ENCODE measurements at regions not wholly inside any gene's neighbourhood (a gene's known extent, or its start where the extent isn't known, plus 50 kb on each side); places are given as distances from the start of the nearest gene placed in this dataset.

- no peak overlapping the region for H3K4me3 ChIP-seq (replicated peaks; ENCODE audit: insufficient read depth, low read length)
- no peak for DNase-seq (ENCODE audit: low read depth in 1 of 2, low spot score in 1 of 2)
These were observed 1044.6 kb downstream of the VRK1 start for GRCh38 chr14:97841762-97842161.

GRCh38 chr14:97843066-97843465, 1045.9 kb downstream of the VRK1 start:
- no peak overlapping the region for H3K4me3 ChIP-seq (replicated peaks; ENCODE audit: insufficient read depth, low read length)
- DNase-seq (ENCODE audit: low read depth in 1 of 2, low spot score in 1 of 2), result no peak
- H3K27me3 ChIP-seq (ENCODE audit: insufficient read depth, poor library complexity, severe bottlenecking), result no peaks in the 10 kb centered on the region
- no peak overlapping the region for H3K27ac ChIP-seq (replicated peaks)
- TF ChIP-seq GABPA (IDR thresholded peaks at IDR 0.05; ENCODE audit: low read depth) (no peak), POLR2AphosphoS5 (IDR thresholded peaks at IDR 0.05; ENCODE audit: low read depth) (no peak), CTCF (IDR thresholded peaks at IDR 0.05; ENCODE audit: insufficient read depth, low read length) (no peak), REST (IDR thresholded peaks at IDR 0.05; ENCODE audit: insufficient replicate concordance, low read depth) (no peak), SPI1 (IDR thresholded peaks at IDR 0.05; ENCODE audit: borderline replicate concordance, low read depth) (no peak)

More at GRCh38 chr14:97841762-97842161, 1044.6 kb downstream of the VRK1 start:
- H3K27ac ChIP-seq (replicated peaks), result no peak overlapping the region
- TF ChIP-seq REST (IDR thresholded peaks at IDR 0.05; ENCODE audit: insufficient replicate concordance, low read depth), result no peak
- TF ChIP-seq SPI1 (IDR thresholded peaks at IDR 0.05; ENCODE audit: borderline replicate concordance, low read depth), result no peak
- no peak for TF ChIP-seq CTCF (IDR thresholded peaks at IDR 0.05; ENCODE audit: insufficient read depth, low read length)
- no peak for TF ChIP-seq POLR2AphosphoS5 (IDR thresholded peaks at IDR 0.05; ENCODE audit: low read depth)
- TF ChIP-seq GABPA (IDR thresholded peaks at IDR 0.05; ENCODE audit: low read depth), result no peak
- no peaks in the 10 kb centered on the region for H3K27me3 ChIP-seq (ENCODE audit: insufficient read depth, poor library complexity, severe bottlenecking)

- H3K4me3 ChIP-seq (replicated peaks; ENCODE audit: insufficient read depth, low read length), result no peak overlapping the region
These were observed 1046.9 kb downstream of the VRK1 start for GRCh38 chr14:97844042-97844441.

More at GRCh38 chr14:97844042-97844441, 1046.9 kb downstream of the VRK1 start:
- no peaks in the 10 kb centered on the region for H3K27me3 ChIP-seq (ENCODE audit: insufficient read depth, poor library complexity, severe bottlenecking)
- TF ChIP-seq CTCF (IDR thresholded peaks at IDR 0.05; ENCODE audit: insufficient read depth, low read length) (no peak), REST (IDR thresholded peaks at IDR 0.05; ENCODE audit: insufficient replicate concordance, low read depth) (no peak), POLR2AphosphoS5 (IDR thresholded peaks at IDR 0.05; ENCODE audit: low read depth) (no peak), SPI1 (IDR thresholded peaks at IDR 0.05; ENCODE audit: borderline replicate concordance, low read depth) (no peak), GABPA (IDR thresholded peaks at IDR 0.05; ENCODE audit: low read depth) (no peak)
- no peak overlapping the region for H3K27ac ChIP-seq (replicated peaks)
- no peak for DNase-seq (ENCODE audit: low read depth in 1 of 2, low spot score in 1 of 2)
